ENCODE measurements at regions not wholly inside any gene's neighbourhood (a gene's known extent, or its start where the extent isn't known, plus 50 kb on each side); places are given as distances from the start of the nearest gene placed in this dataset.

GRCh38 chr7:142384493-142384922 is 126.7 kb upstream of the PRSS58 start:
- Mint-ChIP-seq H3K27ac (no peak overlapping the region), H3K36me3 (no peaks in the 10 kb centered on the region), H3K4me3 (no peak overlapping the region), H3K9me3 (no peaks in the 10 kb centered on the region), H3K27me3 (ENCODE audit: low read depth) (peaks cover 7% of the 10 kb centered on the region), H3K4me1 (peaks cover 18% of the 10 kb centered on the region)
- no peak for DNase-seq (ENCODE audit: low spot score)
- no peak for TF ChIP-seq ZNF423 (CRISPR knock-in tag; IDR thresholded peaks at IDR 0.05)
- TF ChIP-seq, protein P1, sequence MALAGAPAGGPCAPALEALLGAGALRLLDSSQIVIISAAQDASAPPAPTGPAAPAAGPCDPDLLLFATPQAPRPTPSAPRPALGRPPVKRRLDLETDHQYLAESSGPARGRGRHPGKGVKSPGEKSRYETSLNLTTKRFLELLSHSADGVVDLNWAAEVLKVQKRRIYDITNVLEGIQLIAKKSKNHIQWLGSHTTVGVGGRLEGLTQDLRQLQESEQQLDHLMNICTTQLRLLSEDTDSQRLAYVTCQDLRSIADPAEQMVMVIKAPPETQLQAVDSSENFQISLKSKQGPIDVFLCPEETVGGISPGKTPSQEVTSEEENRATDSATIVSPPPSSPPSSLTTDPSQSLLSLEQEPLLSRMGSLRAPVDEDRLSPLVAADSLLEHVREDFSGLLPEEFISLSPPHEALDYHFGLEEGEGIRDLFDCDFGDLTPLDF (CRISPR knock-in tag; IDR thresholded peaks at IDR 0.05), result no peak
- TF ChIP-seq ERG (CRISPR knock-in tag; IDR thresholded peaks at IDR 0.05), result no peak
- TF ChIP-seq GABPB1 (CRISPR knock-in tag; IDR thresholded peaks at IDR 0.05), result no peak
- TF ChIP-seq ZNF263 (CRISPR knock-in tag; IDR thresholded peaks at IDR 0.05; ENCODE audit: low read depth), result no peak
- TF ChIP-seq IRF2 (CRISPR knock-in tag; IDR thresholded peaks at IDR 0.05; ENCODE audit: borderline replicate concordance, low read depth), result no peak
- TF ChIP-seq TEAD4 (CRISPR knock-in tag; IDR thresholded peaks at IDR 0.05), result no peak
- ATAC-seq, result no peak
- POLR2A ChIA-PET, result no interaction called here
- CTCF ChIA-PET, result interaction anchor here (0.6 to 4.5 kb wide), 8 partner anchors 9 to 513 kb away, joined by 3 to 33 read pairs (median 10); no protein-coding TSS in a partner anchor

DNA sequence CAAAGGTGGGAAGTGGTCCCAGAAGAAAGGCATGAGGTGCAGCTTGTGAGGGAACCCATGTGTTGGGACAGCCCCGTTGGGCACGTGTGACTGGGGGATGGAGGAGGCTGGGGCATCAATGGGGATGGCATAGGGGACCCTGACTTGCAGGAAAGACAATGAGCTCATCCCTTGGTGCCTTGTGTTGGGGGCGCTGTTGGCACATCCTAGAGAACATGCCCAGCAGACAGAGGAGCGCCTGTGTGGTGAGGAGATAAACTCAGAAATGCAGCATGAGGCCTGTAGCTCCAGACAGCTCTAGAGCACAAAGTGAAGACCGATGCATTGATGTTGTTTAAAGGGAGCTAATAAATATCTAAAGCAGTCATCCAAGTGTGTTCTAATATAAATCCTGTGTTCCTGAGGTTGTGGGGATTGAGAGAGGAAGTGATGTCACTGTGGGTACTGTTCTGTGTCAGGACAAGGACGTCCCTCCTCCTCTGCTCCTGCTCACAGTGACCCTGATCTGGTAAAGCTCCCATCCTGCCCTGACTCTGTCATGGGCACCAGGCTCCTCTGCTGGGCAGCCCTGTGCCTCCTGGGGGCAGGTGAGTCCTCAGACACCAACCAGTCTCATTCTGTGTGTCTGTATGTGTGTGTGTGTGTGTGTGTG is 126.1 kb upstream of the PRSS58 start:
- H3K36me3 Mint-ChIP-seq, result no peaks in the 10 kb centered on the region
- peak; percentile 21; the same call in 1 of the 2 replicates for ATAC-seq
- H3K9me3 Mint-ChIP-seq, result no peaks in the 10 kb centered on the region
- H3K27ac Mint-ChIP-seq, result no peak overlapping the region
- ChIA-PET POLR2A (no interaction called here), CTCF (interaction anchor here (0.6 to 4.5 kb wide), 10 partner anchors 8 to 514 kb away, joined by 3 to 33 read pairs (median 6); no protein-coding TSS in a partner anchor)
- H3K4me3 Mint-ChIP-seq, result no peak overlapping the region
- peaks cover 7% of the 10 kb centered on the region for H3K27me3 Mint-ChIP-seq (ENCODE audit: low read depth)
- peaks cover 19% of the 10 kb centered on the region for H3K4me1 Mint-ChIP-seq
- no peak for DNase-seq (ENCODE audit: low spot score)
- TF ChIP-seq, protein P2, sequence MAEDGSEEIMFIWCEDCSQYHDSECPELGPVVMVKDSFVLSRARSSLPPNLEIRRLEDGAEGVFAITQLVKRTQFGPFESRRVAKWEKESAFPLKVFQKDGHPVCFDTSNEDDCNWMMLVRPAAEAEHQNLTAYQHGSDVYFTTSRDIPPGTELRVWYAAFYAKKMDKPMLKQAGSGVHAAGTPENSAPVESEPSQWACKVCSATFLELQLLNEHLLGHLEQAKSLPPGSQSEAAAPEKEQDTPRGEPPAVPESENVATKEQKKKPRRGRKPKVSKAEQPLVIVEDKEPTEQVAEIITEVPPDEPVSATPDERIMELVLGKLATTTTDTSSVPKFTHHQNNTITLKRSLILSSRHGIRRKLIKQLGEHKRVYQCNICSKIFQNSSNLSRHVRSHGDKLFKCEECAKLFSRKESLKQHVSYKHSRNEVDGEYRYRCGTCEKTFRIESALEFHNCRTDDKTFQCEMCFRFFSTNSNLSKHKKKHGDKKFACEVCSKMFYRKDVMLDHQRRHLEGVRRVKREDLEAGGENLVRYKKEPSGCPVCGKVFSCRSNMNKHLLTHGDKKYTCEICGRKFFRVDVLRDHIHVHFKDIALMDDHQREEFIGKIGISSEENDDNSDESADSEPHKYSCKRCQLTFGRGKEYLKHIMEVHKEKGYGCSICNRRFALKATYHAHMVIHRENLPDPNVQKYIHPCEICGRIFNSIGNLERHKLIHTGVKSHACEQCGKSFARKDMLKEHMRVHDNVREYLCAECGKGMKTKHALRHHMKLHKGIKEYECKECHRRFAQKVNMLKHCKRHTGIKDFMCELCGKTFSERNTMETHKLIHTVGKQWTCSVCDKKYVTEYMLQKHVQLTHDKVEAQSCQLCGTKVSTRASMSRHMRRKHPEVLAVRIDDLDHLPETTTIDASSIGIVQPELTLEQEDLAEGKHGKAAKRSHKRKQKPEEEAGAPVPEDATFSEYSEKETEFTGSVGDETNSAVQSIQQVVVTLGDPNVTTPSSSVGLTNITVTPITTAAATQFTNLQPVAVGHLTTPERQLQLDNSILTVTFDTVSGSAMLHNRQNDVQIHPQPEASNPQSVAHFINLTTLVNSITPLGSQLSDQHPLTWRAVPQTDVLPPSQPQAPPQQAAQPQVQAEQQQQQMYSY (CRISPR knock-in tag; IDR thresholded peaks at IDR 0.05), result no peak
- TF ChIP-seq ZNF425 (CRISPR knock-in tag; conservative IDR thresholded peaks at IDR 0.05), result no peak
- no peak for TF ChIP-seq ZNF317 (CRISPR knock-in tag; IDR thresholded peaks at IDR 0.05; ENCODE audit: borderline replicate concordance, low read depth)
- no peak for TF ChIP-seq ZSCAN18 (CRISPR knock-in tag; IDR thresholded peaks at IDR 0.05)
- TF ChIP-seq NFYB (CRISPR knock-in tag; conservative IDR thresholded peaks at IDR 0.05; ENCODE audit: low read depth), result no peak
- no peak for TF ChIP-seq GABPB1 (CRISPR knock-in tag; IDR thresholded peaks at IDR 0.05)
- TF ChIP-seq TEAD1 (CRISPR knock-in tag; IDR thresholded peaks at IDR 0.05), result no peak
- TF ChIP-seq, protein P3, sequence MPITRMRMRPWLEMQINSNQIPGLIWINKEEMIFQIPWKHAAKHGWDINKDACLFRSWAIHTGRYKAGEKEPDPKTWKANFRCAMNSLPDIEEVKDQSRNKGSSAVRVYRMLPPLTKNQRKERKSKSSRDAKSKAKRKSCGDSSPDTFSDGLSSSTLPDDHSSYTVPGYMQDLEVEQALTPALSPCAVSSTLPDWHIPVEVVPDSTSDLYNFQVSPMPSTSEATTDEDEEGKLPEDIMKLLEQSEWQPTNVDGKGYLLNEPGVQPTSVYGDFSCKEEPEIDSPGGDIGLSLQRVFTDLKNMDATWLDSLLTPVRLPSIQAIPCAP (CRISPR knock-in tag; IDR thresholded peaks at IDR 0.05), result no peak
- TF ChIP-seq, protein P4, sequence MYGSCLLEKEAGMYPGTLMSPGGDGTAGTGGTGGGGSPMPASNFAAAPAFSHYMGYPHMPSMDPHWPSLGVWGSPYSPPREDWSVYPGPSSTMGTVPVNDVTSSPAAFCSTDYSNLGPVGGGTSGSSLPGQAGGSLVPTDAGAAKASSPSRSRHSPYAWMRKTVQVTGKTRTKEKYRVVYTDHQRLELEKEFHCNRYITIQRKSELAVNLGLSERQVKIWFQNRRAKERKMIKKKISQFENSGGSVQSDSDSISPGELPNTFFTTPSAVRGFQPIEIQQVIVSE (CRISPR knock-in tag; IDR thresholded peaks at IDR 0.05; ENCODE audit: borderline replicate concordance), result no peak
- TF ChIP-seq TCF7 (CRISPR knock-in tag; IDR thresholded peaks at IDR 0.05; ENCODE audit: low read depth), result no peak
- TF ChIP-seq ZNF232 (CRISPR knock-in tag; IDR thresholded peaks at IDR 0.05), result no peak
- TF ChIP-seq, protein P5, sequence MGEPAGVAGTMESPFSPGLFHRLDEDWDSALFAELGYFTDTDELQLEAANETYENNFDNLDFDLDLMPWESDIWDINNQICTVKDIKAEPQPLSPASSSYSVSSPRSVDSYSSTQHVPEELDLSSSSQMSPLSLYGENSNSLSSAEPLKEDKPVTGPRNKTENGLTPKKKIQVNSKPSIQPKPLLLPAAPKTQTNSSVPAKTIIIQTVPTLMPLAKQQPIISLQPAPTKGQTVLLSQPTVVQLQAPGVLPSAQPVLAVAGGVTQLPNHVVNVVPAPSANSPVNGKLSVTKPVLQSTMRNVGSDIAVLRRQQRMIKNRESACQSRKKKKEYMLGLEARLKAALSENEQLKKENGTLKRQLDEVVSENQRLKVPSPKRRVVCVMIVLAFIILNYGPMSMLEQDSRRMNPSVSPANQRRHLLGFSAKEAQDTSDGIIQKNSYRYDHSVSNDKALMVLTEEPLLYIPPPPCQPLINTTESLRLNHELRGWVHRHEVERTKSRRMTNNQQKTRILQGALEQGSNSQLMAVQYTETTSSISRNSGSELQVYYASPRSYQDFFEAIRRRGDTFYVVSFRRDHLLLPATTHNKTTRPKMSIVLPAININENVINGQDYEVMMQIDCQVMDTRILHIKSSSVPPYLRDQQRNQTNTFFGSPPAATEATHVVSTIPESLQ (CRISPR knock-in tag; IDR thresholded peaks at IDR 0.05), result no peak
- no peak for TF ChIP-seq ZNF423 (CRISPR knock-in tag; IDR thresholded peaks at IDR 0.05)
- no peak for TF ChIP-seq PREB (CRISPR knock-in tag; IDR thresholded peaks at IDR 0.05; ENCODE audit: borderline replicate concordance)
